ENCODE measurements at regions not wholly inside any gene's neighbourhood (a gene's known extent, or its start where the extent isn't known, plus 50 kb on each side); places are given as distances from the start of the nearest gene placed in this dataset.

GRCh38 chr11:133719532-133720235, 125.6 kb downstream of the SPATA19 start:
- Mint-ChIP-seq H3K27me3 (peaks cover 2 to 5% of the 10 kb centered on the region in 2 donors), H3K4me1 (no peaks in the 10 kb centered on the region), H3K4me3 (no peak overlapping the region), H3K36me3 (no peaks in the 10 kb centered on the region), H3K27ac (no peak overlapping the region), H3K9me3 (peaks cover 0 to 2% (median 0%) of the 10 kb centered on the region in 8 donors)
- no peak for DNase-seq
- CTCF ChIA-PET (ENCODE audit: partially characterized antibody) = no interaction called here
- intact Hi-C loops (cut with micrococcal nuclease) = no loop called here
- Histone ChIP-seq H3K9me3 (ENCODE audit: control insufficient read depth in 1 of 2, low read length in 2 of 2) (no peaks in the 10 kb centered on the region), H3K4me3 (ENCODE audit: low read length in 2 of 2) (no peak overlapping the region), H3K36me3 (ENCODE audit: insufficient read depth, low read length) (no peaks in the 10 kb centered on the region), H3K27me3 (ENCODE audit: insufficient read depth, low read length) (no peaks in the 10 kb centered on the region), H3K27ac (ENCODE audit: low read depth, low read length) (no peak overlapping the region), H3K4me1 (ENCODE audit: insufficient read depth, low read length) (no peaks in the 10 kb centered on the region)
- POLR2A ChIA-PET (ENCODE audit: partially characterized antibody) = no interaction called here

- intact Hi-C loops (cut with micrococcal nuclease) = no loop called here
- Mint-ChIP-seq H3K36me3 (no peaks in the 10 kb centered on the region), H3K27ac (no peak overlapping the region)
These were observed 126.5 kb downstream of the SPATA19 start for GRCh38 chr11:133718831-133719230.

GRCh38 chr11:133718238-133718637, 127.1 kb downstream of the SPATA19 start:
- DNase-seq = no peak
- H3K4me1 ChIP-seq (ENCODE audit: insufficient read depth, low read length) = no peaks in the 10 kb centered on the region
- H3K27me3 ChIP-seq (ENCODE audit: insufficient read depth, low read length) = no peaks in the 10 kb centered on the region
- ChIA-PET CTCF (ENCODE audit: partially characterized antibody) (no interaction called here), POLR2A (ENCODE audit: partially characterized antibody) (no interaction called here)
- no peak overlapping the region for H3K27ac ChIP-seq (ENCODE audit: low read depth, low read length)
- intact Hi-C loops (cut with micrococcal nuclease) = no loop called here
- Mint-ChIP-seq H3K4me1 (no peaks in the 10 kb centered on the region), H3K27me3 (peaks cover 2 to 5% of the 10 kb centered on the region in 2 donors), H3K36me3 (no peaks in the 10 kb centered on the region), H3K27ac (no peak overlapping the region), H3K9me3 (peaks cover 0 to 2% (median 0%) of the 10 kb centered on the region in 8 donors), H3K4me3 (no peak overlapping the region)
- H3K4me3 ChIP-seq (ENCODE audit: low read length in 2 of 2) = no peak overlapping the region
- H3K9me3 ChIP-seq (ENCODE audit: control insufficient read depth in 1 of 2, low read length in 2 of 2) = no peaks in the 10 kb centered on the region
- no peaks in the 10 kb centered on the region for H3K36me3 ChIP-seq (ENCODE audit: insufficient read depth, low read length)

More at GRCh38 chr11:133718831-133719230, 126.5 kb downstream of the SPATA19 start:
- Histone ChIP-seq H3K36me3 (ENCODE audit: insufficient read depth, low read length) (no peaks in the 10 kb centered on the region), H3K27ac (ENCODE audit: low read depth, low read length) (no peak overlapping the region), H3K4me3 (ENCODE audit: low read length in 2 of 2) (no peak overlapping the region), H3K4me1 (ENCODE audit: insufficient read depth, low read length) (no peaks in the 10 kb centered on the region), H3K27me3 (ENCODE audit: insufficient read depth, low read length) (no peaks in the 10 kb centered on the region), H3K9me3 (ENCODE audit: control insufficient read depth in 1 of 2, low read length in 2 of 2) (no peaks in the 10 kb centered on the region)
- Mint-ChIP-seq H3K27me3 (peaks cover 2 to 5% of the 10 kb centered on the region in 2 donors), H3K4me3 (no peak overlapping the region), H3K9me3 (peaks cover 0 to 2% (median 0%) of the 10 kb centered on the region in 8 donors), H3K4me1 (no peaks in the 10 kb centered on the region)
- CTCF ChIA-PET (ENCODE audit: partially characterized antibody) = no interaction called here
- DNase-seq = no peak
- POLR2A ChIA-PET (ENCODE audit: partially characterized antibody) = no interaction called here

- H3K4me3 Mint-ChIP-seq = no peak overlapping the region
- H3K36me3 ChIP-seq (ENCODE audit: insufficient read depth, low read length) = no peaks in the 10 kb centered on the region
- no peak overlapping the region for H3K4me3 ChIP-seq (ENCODE audit: low read length in 2 of 2)
- no peaks in the 10 kb centered on the region for H3K36me3 Mint-ChIP-seq
- H3K27ac Mint-ChIP-seq = no peak overlapping the region
- intact Hi-C loops (cut with micrococcal nuclease) = no loop called here
- no peak overlapping the region for H3K27ac ChIP-seq (ENCODE audit: low read depth, low read length)
- DNase-seq = no peak
- no peaks in the 10 kb centered on the region for H3K4me1 ChIP-seq (ENCODE audit: insufficient read depth, low read length)
- H3K27me3 ChIP-seq (ENCODE audit: insufficient read depth, low read length) = no peaks in the 10 kb centered on the region
- ChIA-PET POLR2A (ENCODE audit: partially characterized antibody) (no interaction called here), CTCF (ENCODE audit: partially characterized antibody) (no interaction called here)
- H3K9me3 ChIP-seq (ENCODE audit: control insufficient read depth in 1 of 2, low read length in 2 of 2) = no peaks in the 10 kb centered on the region
- H3K9me3 Mint-ChIP-seq = peaks cover 0 to 2% (median 0%) of the 10 kb centered on the region in 8 donors
- no peaks in the 10 kb centered on the region for H3K4me1 Mint-ChIP-seq
- peaks cover 2 to 5% of the 10 kb centered on the region in 2 donors for H3K27me3 Mint-ChIP-seq
These were observed 128.7 kb downstream of the SPATA19 start for GRCh38 chr11:133716602-133717001.

GRCh38 chr11:133715602-133716001, 129.7 kb downstream of the SPATA19 start:
- H3K9me3 Mint-ChIP-seq = peaks cover 0 to 1% (median 0%) of the 10 kb centered on the region in 8 donors
- Histone ChIP-seq H3K9me3 (ENCODE audit: control insufficient read depth in 1 of 2, low read length in 2 of 2) (no peaks in the 10 kb centered on the region), H3K27ac (ENCODE audit: low read depth, low read length) (no peak overlapping the region), H3K4me1 (ENCODE audit: insufficient read depth, low read length) (no peaks in the 10 kb centered on the region), H3K36me3 (ENCODE audit: insufficient read depth, low read length) (no peaks in the 10 kb centered on the region), H3K27me3 (ENCODE audit: insufficient read depth, low read length) (no peaks in the 10 kb centered on the region), H3K4me3 (ENCODE audit: low read length in 2 of 2) (no peak overlapping the region)
- H3K36me3 Mint-ChIP-seq = no peaks in the 10 kb centered on the region
- DNase-seq = no peak
- ChIA-PET CTCF (ENCODE audit: partially characterized antibody) (no interaction called here), POLR2A (ENCODE audit: partially characterized antibody) (no interaction called here)
- H3K4me1 Mint-ChIP-seq = no peaks in the 10 kb centered on the region
- intact Hi-C loops (cut with micrococcal nuclease) = no loop called here
- peaks cover 2 to 5% of the 10 kb centered on the region in 2 donors for H3K27me3 Mint-ChIP-seq
- H3K4me3 Mint-ChIP-seq = no peak overlapping the region
- H3K27ac Mint-ChIP-seq = no peak overlapping the region

- POLR2A ChIA-PET (ENCODE audit: partially characterized antibody) = no interaction called here
- no peaks in the 10 kb centered on the region for H3K4me1 Mint-ChIP-seq
These were observed 130.6 kb downstream of the SPATA19 start for GRCh38 chr11:133714471-133715375.

GRCh38 chr11:133713844-133714243, 131.5 kb downstream of the SPATA19 start:
- POLR2A ChIA-PET (ENCODE audit: partially characterized antibody) = no interaction called here
- Mint-ChIP-seq H3K4me3 (no peak overlapping the region), H3K4me1 (no peaks in the 10 kb centered on the region)

More at GRCh38 chr11:133714471-133715375, 130.6 kb downstream of the SPATA19 start:
- H3K4me3 ChIP-seq (ENCODE audit: low read length in 2 of 2) = no peak overlapping the region
- Mint-ChIP-seq H3K36me3 (no peaks in the 10 kb centered on the region), H3K4me3 (no peak overlapping the region), H3K27ac (peak overlapping the region in 1 of 7 donors; percentile 43), H3K9me3 (peaks cover 0 to 1% (median 0%) of the 10 kb centered on the region in 8 donors), H3K27me3 (peaks cover 2 to 5% of the 10 kb centered on the region in 2 donors)
- CTCF ChIA-PET (ENCODE audit: partially characterized antibody) = no interaction called here
- no peaks in the 10 kb centered on the region for H3K27me3 ChIP-seq (ENCODE audit: insufficient read depth, low read length)
- H3K4me1 ChIP-seq (ENCODE audit: insufficient read depth, low read length) = no peaks in the 10 kb centered on the region
- intact Hi-C loops (cut with micrococcal nuclease) = no loop called here
- no peaks in the 10 kb centered on the region for H3K9me3 ChIP-seq (ENCODE audit: control insufficient read depth in 1 of 2, low read length in 2 of 2)
- DNase-seq = no peak
- no peak overlapping the region for H3K27ac ChIP-seq (ENCODE audit: low read depth, low read length)
- H3K36me3 ChIP-seq (ENCODE audit: insufficient read depth, low read length) = no peaks in the 10 kb centered on the region

More at GRCh38 chr11:133713844-133714243, 131.5 kb downstream of the SPATA19 start:
- peaks cover 2 to 5% of the 10 kb centered on the region in 2 donors for H3K27me3 Mint-ChIP-seq
- H3K27ac Mint-ChIP-seq = no peak overlapping the region
- CTCF ChIA-PET (ENCODE audit: partially characterized antibody) = no interaction called here
- H3K9me3 Mint-ChIP-seq = peaks cover 0 to 1% (median 0%) of the 10 kb centered on the region in 8 donors
- Histone ChIP-seq H3K4me1 (ENCODE audit: insufficient read depth, low read length) (no peaks in the 10 kb centered on the region), H3K27me3 (ENCODE audit: insufficient read depth, low read length) (no peaks in the 10 kb centered on the region), H3K36me3 (ENCODE audit: insufficient read depth, low read length) (no peaks in the 10 kb centered on the region), H3K27ac (ENCODE audit: low read depth, low read length) (no peak overlapping the region), H3K9me3 (ENCODE audit: control insufficient read depth in 1 of 2, low read length in 2 of 2) (no peaks in the 10 kb centered on the region), H3K4me3 (ENCODE audit: low read length in 2 of 2) (no peak overlapping the region)
- DNase-seq = no peak
- no peaks in the 10 kb centered on the region for H3K36me3 Mint-ChIP-seq
- intact Hi-C loops (cut with micrococcal nuclease) = no loop called here

Measured in CD4-positive, alpha-beta memory T cell (primary cell).